K562 (cell line): ENCODE measurements at regions not wholly inside any gene's neighbourhood (a gene's known extent, or its start where the extent isn't known, plus 50 kb on each side); places are given as distances from the start of the nearest gene placed in this dataset.

Experiments used
- ATAC-seq: fragments of 200-7000 bp; cut with Tn5 transposase; 3 replicates; pipeline ENCODE4 v1.9.1; 2020; ENCODE audit warnings: moderate library complexity
- BruUV-seq: library from RNA; stranded (reverse); fragments of 400-500 nt; replicated peaks from 2 replicates; lab custom pipeline; 2021; lab: Mats Ljungman, UMichigan
- CTCF ChIA-PET: fragments of 300-600 bp; formaldehyde crosslinking; extraction: SDS; loops from one replicate; lab custom pipeline; 2021; ENCODE audit warnings: low intra/inter-chr PET ratio; lab: Yijun Ruan, JAX
- POLR2A ChIA-PET: fragments of 300-600, 350-650 bp; sonication (Branson Sonifier 250); formaldehyde crosslinking; extraction: SDS; loops from one replicate; lab custom pipeline; 2021; ENCODE audit warnings: antibody characterized with exemption, inconsistent platforms; lab: Yijun Ruan, JAX
- DNase-seq, 4 experiments: peaks; one replicate each; pipeline versions ENCODE4 v3.0.0 to v3.0.0-alpha.2; 2011 to 2018; ENCODE audit warnings: low spot score in 3 of 4, mixed read lengths in 3 of 4; ENCODE audit errors: extremely low read depth in 1 of 4
- FAIRE-seq: peaks from 2 replicates; lab custom pipeline; 2011; peaks lifted over from hg19 to GRCh38; lab: Jason Lieb, UNC
- H2AFZ ChIP-seq: 2 replicates; pipeline ENCODE4 v1.6.0; 2011; ENCODE audit warnings: low read depth, low read length, control low read depth, inconsistent platforms
- H3K27ac ChIP-seq: fragments of 200-600 bp; 3 replicates; pipeline ENCODE4 v1.8.0; 2011; ENCODE audit warnings: low read depth, mild to moderate bottlenecking, control low read depth, inconsistent platforms, low read length, moderate library complexity, mixed read lengths; ENCODE audit errors: extremely low read depth
- H3K27me3 ChIP-seq, 2 experiments: fragments of 300-600 bp in 1 of 2; 2 replicates in 1 of 2; 3 replicates in 1 of 2; pipeline versions ENCODE4 v1.6.0 to v1.8.0; 2011; ENCODE audit warnings: inconsistent platforms in 2 of 2, low read length in 2 of 2, mild to moderate bottlenecking in 1 of 2, mixed read lengths in 1 of 2, moderate library complexity in 1 of 2; ENCODE audit not compliant: control insufficient read depth in 2 of 2, insufficient read depth in 2 of 2
- H3K36me3 ChIP-seq: fragments of 300-600 bp; 3 replicates; pipeline ENCODE4 v1.8.0; 2011; ENCODE audit warnings: mild to moderate bottlenecking, low read length, inconsistent platforms; ENCODE audit not compliant: control insufficient read depth, insufficient read depth
- H3K4me1 ChIP-seq, 2 experiments: fragments of 200-600 bp in 1 of 2; replicated peaks in 1 of 2; 2 replicates in 1 of 2; 3 replicates in 1 of 2; pipeline versions ENCODE4 v1.5.1 to v1.8.0; 2011; ENCODE audit warnings: inconsistent platforms in 2 of 2, low read length in 2 of 2, mild to moderate bottlenecking in 1 of 2, mixed read lengths in 1 of 2, moderate library complexity in 1 of 2; ENCODE audit not compliant: control insufficient read depth in 2 of 2, insufficient read depth in 2 of 2
- H3K4me2 ChIP-seq: 2 replicates; pipeline ENCODE4 v1.6.1; 2011; ENCODE audit warnings: low read length, control low read depth, inconsistent platforms, mixed read lengths; ENCODE audit not compliant: insufficient read depth
- H3K4me3 ChIP-seq: fragments of 200-600 bp; sonication (generic), shearing (Covaris generic); 2 replicates; pipeline ENCODE4 v1.5.1; 2016; ENCODE audit warnings: control low read depth, inconsistent platforms
- H3K79me2 ChIP-seq: fragments of 200-600 bp; 3 replicates; pipeline ENCODE4 v1.8.0; 2011; ENCODE audit warnings: low read length, inconsistent platforms; ENCODE audit not compliant: control insufficient read depth, insufficient read depth
- H3K9ac ChIP-seq, 2 experiments: 2 replicates each; pipeline versions ENCODE4 v1.6.0 to v1.6.1; 2011; ENCODE audit warnings: low read depth in 2 of 2, low read length in 2 of 2, control low read depth in 1 of 2, inconsistent platforms in 1 of 2, mild to moderate bottlenecking in 1 of 2, mixed read lengths in 1 of 2; ENCODE audit not compliant: insufficient read depth in 1 of 2
- H3K9me1 ChIP-seq: one replicate; pipeline ENCODE4 v1.6.0; 2011; ENCODE audit warnings: inconsistent platforms, mild to moderate bottlenecking, low read length, moderate library complexity; ENCODE audit not compliant: control insufficient read depth, insufficient read depth
- H3K9me3 ChIP-seq: replicated peaks from 2 replicates; pipeline ENCODE4 v1.5.1; 2011; ENCODE audit warnings: low read depth, low read length, inconsistent platforms; ENCODE audit not compliant: control insufficient read depth, insufficient read depth
- H4K20me1 ChIP-seq: replicated peaks from 2 replicates; pipeline ENCODE4 v1.6.1; 2011; ENCODE audit warnings: low read length, inconsistent platforms, mixed read lengths; ENCODE audit not compliant: control insufficient read depth, insufficient read depth
- ATF1 ChIP-seq, 2 experiments: fragments of 450-650 bp in 1 of 2; IDR thresholded peaks; 2 replicates each; pipeline ENCODE4 v1.6.1; 2016; ENCODE audit warnings: missing compliant biosample characterization in 1 of 2, missing genetic modification characterization in 1 of 2
- CBX3 ChIP-seq, 2 experiments: IDR thresholded peaks; 1 replicate in 1 of 2; 2 replicates in 1 of 2; pipeline ENCODE4 v1.6.1; 2012; ENCODE audit warnings: inconsistent platforms in 2 of 2, low read length in 2 of 2, borderline replicate concordance in 1 of 2, control low read depth in 1 of 2
- HOXB6 ChIP-seq: fragments of 250-450 bp; sonication (Bioruptor Pico); IDR thresholded peaks from 2 replicates; pipeline ENCODE4 v1.5.1; 2022; ENCODE audit warnings: mild to moderate bottlenecking, borderline replicate concordance
- MBD2 ChIP-seq: sonication (generic); IDR thresholded peaks from 2 replicates; pipeline ENCODE4 v1.6.1; 2016; ENCODE audit warnings: low read depth, borderline replicate concordance
- NCOA1 ChIP-seq: fragments of 450-650 bp; IDR thresholded peaks from 2 replicates; pipeline ENCODE4 v1.6.1; 2016; ENCODE audit warnings: low read depth
- RBBP5 ChIP-seq: fragments of 200-600 bp; sonication (generic); IDR thresholded peaks from 2 replicates; pipeline ENCODE4 v1.6.1; 2012; ENCODE audit warnings: borderline replicate concordance, mild to moderate bottlenecking, low read length, control low read depth, inconsistent platforms; ENCODE audit not compliant: insufficient read depth, poor library complexity, severe bottlenecking
- RFX1 ChIP-seq: fragments of 450-650 bp; IDR thresholded peaks from 2 replicates; pipeline ENCODE4 v1.6.1; 2016; ENCODE audit warnings: mild to moderate bottlenecking, moderate library complexity
- TEAD2 ChIP-seq: fragments of 450-650 bp; IDR thresholded peaks from 2 replicates; pipeline ENCODE4 v1.6.1; 2016; ENCODE audit warnings: missing genetic modification characterization, control low read depth, missing compliant biosample characterization
- ZNF175 ChIP-seq: fragments of 200-800 bp; sonication (Bioruptor generic); IDR thresholded peaks from 2 replicates; pipeline ENCODE4 v1.6.1; 2016; ENCODE audit warnings: low read depth, mild to moderate bottlenecking, missing genetic modification characterization, missing compliant biosample characterization
- ZNF551 ChIP-seq: fragments of 250-450 bp; sonication (Bioruptor Pico); IDR thresholded peaks from 2 replicates; pipeline ENCODE4 v1.5.0; 2021; ENCODE audit warnings: mild to moderate bottlenecking, moderate library complexity
- WGBS: fragments of 100-300 bp; shearing (Covaris generic); methylation state at CpG from one replicate; pipeline ENCODE4 v1.1.6; 2016; ENCODE audit warnings: low coverage, mixed read lengths; ENCODE audit not compliant: insufficient coverage; ENCODE audit errors: missing lambda C conversion rate; 5-methylcytosine and 5-hydroxymethylcytosine counted together
- in situ Hi-C: fragments of 300-500 bp; cut with MboI; formaldehyde crosslinking; loops from 4 replicates; pipeline ENCODE4 v1.15.0; 2018; ENCODE audit warnings: inconsistent platforms, mixed read lengths
- intact Hi-C: fragments of 100-400 bp; cut with micrococcal nuclease; formaldehyde crosslinking; loops from 2 replicates; pipeline ENCODE4 v1.14.2; 2022
- TF ChIP-seq, protein P1 (sequence below): fragments of 250-450 bp; sonication (Bioruptor Pico); IDR thresholded peaks from 2 replicates; pipeline ENCODE4 v1.8.0; 2021; ENCODE audit warnings: mild to moderate bottlenecking, moderate library complexity

DNA sequence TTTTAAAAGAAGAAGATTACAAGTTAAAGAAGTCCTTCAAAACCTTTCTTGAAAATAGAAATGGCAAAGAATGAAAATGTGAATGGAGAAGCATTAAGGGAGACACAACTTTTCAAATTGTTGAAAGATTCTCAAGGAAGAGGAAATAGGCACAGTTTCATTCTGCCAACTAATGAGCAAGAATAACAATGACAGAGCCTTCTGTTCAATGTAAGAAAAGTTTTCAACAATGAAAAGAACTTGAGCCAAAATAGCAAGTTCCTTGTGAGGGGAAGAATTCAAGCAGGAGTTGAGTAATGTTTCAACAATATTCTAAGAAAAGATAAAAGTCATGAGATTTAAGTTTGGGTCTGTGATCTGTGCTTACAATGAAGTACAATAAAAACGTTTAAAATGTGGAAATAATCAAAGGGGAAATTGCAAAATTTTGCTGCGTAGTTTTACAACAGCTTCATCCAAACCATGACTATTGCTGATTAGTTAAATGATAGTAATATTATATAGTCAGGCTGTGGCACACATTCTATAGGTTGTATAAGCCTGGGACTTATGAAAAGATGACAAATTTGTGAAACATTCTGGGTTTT, 122.6 kb downstream of the METTL4 start:
- H3K4me3 ChIP-seq = no peak overlapping the region
- ChIA-PET CTCF (no interaction called here), POLR2A (no interaction called here)
- no peak for DNase-seq
- no peaks in the 10 kb centered on the region for H3K9me1 ChIP-seq
- H3K9me3 ChIP-seq = no peaks in the 10 kb centered on the region
- H4K20me1 ChIP-seq = no peaks in the 10 kb centered on the region
- ATAC-seq = no peak
- no peaks in the 10 kb centered on the region; a peak in 1 of 5 replicates for H3K4me1 ChIP-seq
- 8% methylated on average over 2 of the region's 2 CpGs for WGBS
- H3K36me3 ChIP-seq = no peaks in the 10 kb centered on the region
- no peak for TF ChIP-seq CBX3 (IDR thresholded peaks at IDR 0.05; ENCODE audit: borderline replicate concordance in 1 of 2, low read length in 2 of 2)
- TF ChIP-seq TEAD2 (tag) = no peak
- no peak for TF ChIP-seq RBBP5
- TF ChIP-seq, protein P1, sequence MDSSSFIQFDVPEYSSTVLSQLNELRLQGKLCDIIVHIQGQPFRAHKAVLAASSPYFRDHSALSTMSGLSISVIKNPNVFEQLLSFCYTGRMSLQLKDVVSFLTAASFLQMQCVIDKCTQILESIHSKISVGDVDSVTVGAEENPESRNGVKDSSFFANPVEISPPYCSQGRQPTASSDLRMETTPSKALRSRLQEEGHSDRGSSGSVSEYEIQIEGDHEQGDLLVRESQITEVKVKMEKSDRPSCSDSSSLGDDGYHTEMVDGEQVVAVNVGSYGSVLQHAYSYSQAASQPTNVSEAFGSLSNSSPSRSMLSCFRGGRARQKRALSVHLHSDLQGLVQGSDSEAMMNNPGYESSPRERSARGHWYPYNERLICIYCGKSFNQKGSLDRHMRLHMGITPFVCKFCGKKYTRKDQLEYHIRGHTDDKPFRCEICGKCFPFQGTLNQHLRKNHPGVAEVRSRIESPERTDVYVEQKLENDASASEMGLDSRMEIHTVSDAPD (CRISPR knock-in tag) = no peak
- no peak for TF ChIP-seq NCOA1
- TF ChIP-seq MBD2 = no peak
- TF ChIP-seq HOXB6 = no peak
- no peak for TF ChIP-seq ZNF175
- no peak for TF ChIP-seq ZNF551 (CRISPR knock-in tag)
- TF ChIP-seq ATF1 (CRISPR knock-in tag; IDR thresholded peaks at IDR 0.05) = no peak
- TF ChIP-seq ATF1 (tag; IDR thresholded peaks at IDR 0.05) = no peak
- TF ChIP-seq RFX1 = no peak
- TF ChIP-seq, all 486 proteins: peak for 0
- BruUV-seq = no TSS peak
- H3K4me2 ChIP-seq = no peak overlapping the region
- no peak overlapping the region for H2AFZ ChIP-seq
- no peak overlapping the region for H3K9ac ChIP-seq
- no peaks in the 10 kb centered on the region for H3K79me2 ChIP-seq
- intact Hi-C loops = no loop called here
- in situ Hi-C loops = no loop called here
- no peaks in the 10 kb centered on the region for H3K27me3 ChIP-seq
- H3K27ac ChIP-seq = no peak overlapping the region
- FAIRE-seq = peak; percentile 59
